ENCODE measurements at regions not wholly inside any gene's neighbourhood (a gene's known extent, or its start where the extent isn't known, plus 50 kb on each side); places are given as distances from the start of the nearest gene placed in this dataset.
A peak's percentile ranks its signal among the peaks of the same experiment; 100 is the strongest.

- peak in 1 of 2 donors; percentile 40 for DNase-seq
Observed at GRCh38 chr5:135246923-135247795, 151.9 kb downstream of the MACROH2A1 start.

GRCh38 chr5:135246605-135246922 lies 152.5 kb downstream of the MACROH2A1 start:
- no peak for DNase-seq

GRCh38 chr5:135245521-135246499 lies 153.2 kb downstream of the MACROH2A1 start:
- peak in 1 of 2 donors; percentile 47 for DNase-seq

GRCh38 chr5:135244620-135245021 lies 154.4 kb downstream of the MACROH2A1 start:
- DNase-seq: peak in 1 of 2 donors; percentile 10

GRCh38 chr5:135243556-135244285 lies 155.3 kb downstream of the MACROH2A1 start:
- DNase-seq: no peak

- DNase-seq: no peak
Observed at GRCh38 chr5:135242866-135243555, 156.0 kb downstream of the MACROH2A1 start.

- DNase-seq: peak in 1 of 2 donors; percentile 7
Observed at GRCh38 chr5:135242021-135242865, 156.8 kb downstream of the MACROH2A1 start.

- no peak for DNase-seq
Observed at GRCh38 chr5:135241536-135241935, 157.5 kb downstream of the MACROH2A1 start.

- peak in 1 of 2 donors; percentile 7 for DNase-seq
Observed at GRCh38 chr5:135240781-135241360, 158.2 kb downstream of the MACROH2A1 start.

- no peak for DNase-seq
Observed at GRCh38 chr5:135240283-135240633, 158.8 kb downstream of the MACROH2A1 start.

- DNase-seq: peak in 1 of 2 donors; percentile 7
Observed at GRCh38 chr5:135239453-135240282, 159.4 kb downstream of the MACROH2A1 start.

GRCh38 chr5:135238622-135239452 lies 160.2 kb downstream of the MACROH2A1 start:
- DNase-seq: peak in 1 of 2 donors; percentile 6

- DNase-seq: peak in 1 of 2 donors; percentile 3
Observed at GRCh38 chr5:135237748-135238103, 161.3 kb downstream of the MACROH2A1 start.

- peak in 1 of 2 donors; percentile 8 for DNase-seq
Observed at GRCh38 chr5:135236908-135237747, 161.9 kb downstream of the MACROH2A1 start.

GRCh38 chr5:135236228-135236907 lies 162.7 kb downstream of the MACROH2A1 start:
- peak in 1 of 2 donors; percentile 2 for DNase-seq

GRCh38 chr5:135235551-135236227 lies 163.3 kb downstream of the MACROH2A1 start:
- DNase-seq: peak in 1 of 2 donors; percentile 5

Data from CD4-positive, alpha-beta T cell treated with Interleukin-4 for 1 hour (primary cell).